Stimulated activated naive CD8-positive, alpha-beta T cell treated with anti-CD3 and anti-CD28 coated beads, Interleukin-15, Interleukin-2, amounts not matched to agents 100 ng/mL and 50 ng/mL, for 24 hours (primary cell): ENCODE measurements at regions not wholly inside any gene's neighbourhood (a gene's known extent, or its start where the extent isn't known, plus 50 kb on each side); places are given as distances from the start of the nearest gene placed in this dataset.

Experiments used
- H3K27ac Mint-ChIP-seq: one replicate; pipeline ENCODE4 v1.8.0; 2021; ENCODE audit warnings: mild to moderate bottlenecking, mixed read lengths
- H3K27me3 Mint-ChIP-seq: one replicate; pipeline ENCODE4 v1.8.0; 2021; ENCODE audit warnings: mixed read lengths
- H3K36me3 Mint-ChIP-seq: one replicate; pipeline ENCODE4 v1.8.0; 2021; ENCODE audit warnings: low read depth, mixed read lengths
- H3K4me1 Mint-ChIP-seq: one replicate; pipeline ENCODE4 v1.8.0; 2021; ENCODE audit warnings: low read depth, mixed read lengths
- H3K4me3 Mint-ChIP-seq: one replicate; pipeline ENCODE4 v1.8.0; 2021; ENCODE audit warnings: mild to moderate bottlenecking, mixed read lengths
- H3K9me3 Mint-ChIP-seq: one replicate; pipeline ENCODE4 v1.8.0; 2021; ENCODE audit warnings: mixed read lengths

DNA sequence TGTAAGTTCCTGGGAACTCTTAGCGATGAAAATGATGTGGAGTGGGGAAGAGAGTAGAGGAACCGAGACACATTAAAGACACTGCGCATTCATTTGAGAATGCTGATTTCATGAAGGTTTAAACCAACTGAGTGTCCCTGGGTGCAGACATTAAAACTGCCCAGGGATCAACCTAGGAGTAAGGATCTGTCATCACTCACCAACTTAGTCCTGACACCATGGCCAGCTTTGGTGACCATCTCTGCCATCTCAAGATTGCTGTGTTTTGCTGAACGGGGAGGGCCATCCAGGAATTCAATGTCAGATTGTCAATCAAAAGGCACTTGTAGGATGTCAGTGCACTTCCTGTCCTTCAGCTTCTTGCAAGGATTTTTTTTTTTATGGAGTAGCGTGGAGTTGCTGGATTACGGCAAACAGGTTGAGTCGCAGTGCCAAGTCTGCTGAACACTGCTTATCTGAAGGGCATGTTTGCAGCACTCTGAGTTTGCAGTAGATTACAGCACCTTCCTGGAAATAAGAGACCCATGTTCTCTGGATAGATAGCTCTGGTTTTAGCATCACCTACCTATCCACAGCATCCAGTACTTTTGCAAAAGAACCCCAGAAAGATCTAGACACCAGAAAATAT, 258.1 kb upstream of the IRX3 start:
- peaks cover 3% of the 10 kb centered on the region for H3K27me3 Mint-ChIP-seq
- no peak overlapping the region for H3K27ac Mint-ChIP-seq
- no peaks in the 10 kb centered on the region for H3K36me3 Mint-ChIP-seq
- H3K4me1 Mint-ChIP-seq = no peaks in the 10 kb centered on the region
- H3K9me3 Mint-ChIP-seq = no peaks in the 10 kb centered on the region
- no peak overlapping the region for H3K4me3 Mint-ChIP-seq

DNA sequence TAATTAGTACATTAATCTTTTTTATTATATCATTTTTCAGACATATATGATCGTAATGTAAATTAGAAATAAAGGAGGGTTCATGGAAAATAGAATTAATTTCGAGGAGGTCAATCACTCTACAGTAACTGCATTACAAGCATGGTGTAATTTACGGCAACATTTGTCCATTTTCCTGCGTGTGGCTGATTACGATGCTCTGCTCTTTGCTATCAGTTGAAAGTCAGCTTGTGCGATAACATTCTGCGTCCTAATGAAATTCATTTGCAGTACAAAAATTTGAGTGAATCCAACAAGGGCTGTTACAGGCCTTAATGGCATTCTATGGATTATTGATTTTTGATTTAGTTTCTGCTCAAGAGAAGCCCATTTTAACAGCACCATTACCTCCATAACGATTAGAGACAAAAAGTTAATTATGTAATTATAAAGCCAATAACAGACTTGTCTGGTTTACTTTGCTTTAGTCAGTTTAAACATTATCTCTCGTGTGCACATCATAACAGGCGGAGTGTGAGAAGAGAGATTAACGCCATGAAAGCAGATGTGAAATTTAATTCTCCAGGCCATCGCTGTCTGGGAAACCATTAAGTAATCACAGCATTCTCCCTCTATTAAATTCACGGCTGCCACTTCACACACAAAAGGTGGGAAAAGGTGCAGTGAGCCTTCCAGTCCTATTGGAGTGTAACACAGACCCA, 256.4 kb upstream of the IRX3 start:
- H3K9me3 Mint-ChIP-seq = no peaks in the 10 kb centered on the region
- H3K36me3 Mint-ChIP-seq = no peaks in the 10 kb centered on the region
- no peak overlapping the region for H3K4me3 Mint-ChIP-seq
- H3K4me1 Mint-ChIP-seq = no peaks in the 10 kb centered on the region
- H3K27me3 Mint-ChIP-seq = peaks cover 3% of the 10 kb centered on the region
- H3K27ac Mint-ChIP-seq = no peak overlapping the region

DNA sequence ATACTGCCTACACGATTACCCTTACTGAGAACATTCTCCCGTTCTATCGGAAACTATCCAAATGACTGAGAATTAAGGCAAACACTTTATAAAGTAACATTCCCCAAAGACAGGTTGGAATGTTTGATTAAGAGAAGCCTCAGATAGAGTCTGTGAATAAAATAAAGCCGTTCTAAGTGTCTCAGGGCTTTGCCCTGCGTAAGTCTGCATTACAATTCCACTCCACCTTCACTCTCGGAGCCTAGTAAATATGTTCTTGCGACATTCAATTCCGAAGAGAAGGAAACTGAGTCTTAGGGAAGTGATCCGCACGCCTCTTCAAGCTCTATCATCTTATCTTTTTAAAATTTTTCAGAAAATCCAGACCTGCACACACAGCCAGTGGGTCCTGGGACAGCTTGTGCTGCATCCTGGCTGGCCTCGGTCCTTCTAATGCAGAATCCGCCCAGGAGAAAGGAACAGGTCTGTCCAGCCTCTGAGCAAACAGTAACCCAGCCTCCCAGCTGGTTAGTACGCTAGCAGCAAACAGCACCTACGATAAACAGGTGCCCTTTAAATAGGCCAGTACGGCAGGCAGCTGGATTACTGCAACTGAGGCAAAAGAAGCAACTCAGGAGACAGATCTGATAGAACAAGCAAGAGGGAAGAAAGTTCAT, 254.1 kb upstream of the IRX3 start:
- H3K9me3 Mint-ChIP-seq = no peaks in the 10 kb centered on the region
- H3K27ac Mint-ChIP-seq = no peak overlapping the region
- no peaks in the 10 kb centered on the region for H3K4me1 Mint-ChIP-seq
- H3K27me3 Mint-ChIP-seq = peaks cover 3% of the 10 kb centered on the region
- H3K4me3 Mint-ChIP-seq = no peak overlapping the region
- H3K36me3 Mint-ChIP-seq = no peaks in the 10 kb centered on the region

DNA sequence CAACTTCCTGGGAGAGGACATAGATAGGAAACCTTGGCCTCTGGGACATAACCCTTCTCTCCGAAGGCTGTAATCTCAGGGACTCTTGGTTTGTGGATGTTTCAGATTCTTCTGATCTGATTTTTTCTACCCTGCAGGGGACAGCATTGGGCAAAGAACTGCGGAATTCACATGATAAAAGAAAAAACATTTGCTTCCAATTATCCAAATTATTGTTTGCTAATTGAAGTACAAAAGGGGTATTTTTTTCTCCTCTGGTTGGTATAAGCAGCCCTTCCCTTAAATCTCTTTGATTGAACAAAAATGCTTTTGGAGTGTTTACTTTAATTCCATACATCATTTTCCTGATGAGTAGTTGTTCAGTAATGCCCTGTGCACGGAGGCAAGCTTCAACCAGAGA, 251.7 kb upstream of the IRX3 start:
- Mint-ChIP-seq H3K27me3 (peaks cover 3% of the 10 kb centered on the region), H3K27ac (no peak overlapping the region), H3K4me3 (no peak overlapping the region), H3K9me3 (no peaks in the 10 kb centered on the region), H3K36me3 (no peaks in the 10 kb centered on the region), H3K4me1 (no peaks in the 10 kb centered on the region)

DNA sequence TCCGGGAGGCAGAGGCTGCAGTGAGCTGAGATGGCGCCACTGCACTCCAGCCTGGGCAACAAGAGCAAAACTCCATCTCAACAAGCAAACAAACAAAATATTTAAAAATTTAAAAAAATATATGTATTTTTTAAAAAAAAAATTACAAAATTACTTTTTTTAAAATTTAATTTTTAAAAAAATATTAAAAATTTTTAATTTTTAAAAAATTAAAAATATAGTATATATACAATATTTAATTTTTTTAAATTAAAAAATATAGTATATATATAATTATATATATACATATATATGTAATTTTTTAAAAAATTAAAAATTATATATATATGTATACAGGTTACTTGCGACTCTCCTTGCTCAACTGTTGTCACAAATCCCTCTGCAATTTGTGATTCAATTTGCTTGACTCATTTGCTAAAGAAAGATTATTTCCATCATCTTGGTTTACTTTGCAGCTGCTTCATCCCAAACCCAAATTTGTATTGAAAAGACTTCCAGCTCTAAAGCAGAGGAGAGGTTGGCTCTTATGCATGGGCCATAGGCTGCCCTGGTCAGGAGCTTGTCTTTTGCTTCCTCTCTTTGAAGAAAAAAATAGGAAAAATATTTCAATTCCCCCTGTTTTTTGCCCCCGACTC, 247.4 kb upstream of the IRX3 start:
- Mint-ChIP-seq H3K36me3 (no peaks in the 10 kb centered on the region), H3K27ac (no peak overlapping the region), H3K27me3 (no peaks in the 10 kb centered on the region), H3K9me3 (peaks cover 7% of the 10 kb centered on the region), H3K4me3 (no peak overlapping the region), H3K4me1 (no peaks in the 10 kb centered on the region)

DNA sequence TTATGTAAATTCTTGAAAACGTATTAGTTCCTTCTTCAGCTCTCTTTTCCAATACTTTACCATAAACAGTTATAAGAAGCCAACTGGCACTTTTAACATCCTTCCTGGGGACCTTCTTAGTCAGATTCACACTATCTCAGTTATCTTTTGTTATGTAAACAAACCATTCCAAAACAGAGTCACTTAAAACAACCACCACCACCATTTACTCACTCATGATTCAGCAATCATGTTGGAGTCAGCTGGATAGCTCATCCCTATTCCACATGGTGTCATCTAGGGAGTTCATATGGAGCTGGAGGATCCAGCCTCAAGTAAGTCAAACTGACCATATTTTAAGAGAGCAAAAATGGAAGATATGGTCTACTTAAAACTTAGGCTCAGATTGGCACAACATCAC, 240.3 kb upstream of the IRX3 start:
- H3K9me3 Mint-ChIP-seq = peaks cover 17% of the 10 kb centered on the region
- H3K4me1 Mint-ChIP-seq = no peaks in the 10 kb centered on the region
- H3K27me3 Mint-ChIP-seq = peaks cover 4% of the 10 kb centered on the region
- no peaks in the 10 kb centered on the region for H3K36me3 Mint-ChIP-seq
- H3K27ac Mint-ChIP-seq = no peak overlapping the region
- H3K4me3 Mint-ChIP-seq = no peak overlapping the region

DNA sequence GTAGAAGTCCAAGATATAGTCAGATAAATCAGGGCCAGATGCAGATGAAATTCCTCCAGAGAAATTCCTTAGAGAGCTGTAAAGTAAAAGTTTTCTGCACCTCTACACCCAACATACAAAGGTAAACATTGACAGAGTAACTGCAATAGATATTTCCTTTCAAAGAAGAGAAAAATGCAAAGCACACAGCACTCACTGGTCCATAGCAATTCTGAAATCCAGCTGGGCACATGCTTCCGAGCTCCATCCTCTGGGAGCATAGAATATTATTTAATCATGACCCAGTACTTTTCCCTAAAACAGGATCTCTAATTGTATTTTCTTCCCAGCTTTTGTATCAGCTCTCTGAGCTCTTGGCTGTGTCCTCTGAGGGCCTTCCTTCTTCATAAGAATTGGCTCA, 239.5 kb upstream of the IRX3 start:
- H3K27ac Mint-ChIP-seq = no peak overlapping the region
- H3K4me3 Mint-ChIP-seq = no peak overlapping the region
- H3K4me1 Mint-ChIP-seq = no peaks in the 10 kb centered on the region
- H3K27me3 Mint-ChIP-seq = peaks cover 4% of the 10 kb centered on the region
- H3K9me3 Mint-ChIP-seq = peaks cover 17% of the 10 kb centered on the region
- H3K36me3 Mint-ChIP-seq = no peaks in the 10 kb centered on the region

DNA sequence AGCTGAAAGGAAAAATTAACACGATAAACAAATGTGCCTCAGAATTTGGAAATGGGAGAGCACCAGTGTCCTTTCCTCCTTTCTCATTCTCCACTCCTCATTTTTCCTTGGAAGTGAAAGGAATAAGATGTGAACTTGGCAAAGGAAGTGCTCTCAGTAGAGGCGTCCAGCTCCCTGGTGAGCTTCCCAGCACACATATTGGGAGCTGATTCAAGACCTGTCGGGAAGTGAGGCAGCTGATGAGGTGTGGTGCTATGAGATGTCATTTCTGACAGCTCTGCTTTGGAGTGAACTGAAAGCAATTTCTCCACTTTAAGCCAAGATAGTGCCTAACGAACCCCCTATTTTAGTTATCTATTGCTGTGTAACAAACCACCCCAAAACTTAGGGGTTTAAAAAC, 238.5 kb upstream of the IRX3 start:
- H3K9me3 Mint-ChIP-seq = peaks cover 17% of the 10 kb centered on the region
- peaks cover 4% of the 10 kb centered on the region for H3K27me3 Mint-ChIP-seq
- H3K4me3 Mint-ChIP-seq = no peak overlapping the region
- no peaks in the 10 kb centered on the region for H3K4me1 Mint-ChIP-seq
- H3K27ac Mint-ChIP-seq = no peak overlapping the region
- no peaks in the 10 kb centered on the region for H3K36me3 Mint-ChIP-seq

DNA sequence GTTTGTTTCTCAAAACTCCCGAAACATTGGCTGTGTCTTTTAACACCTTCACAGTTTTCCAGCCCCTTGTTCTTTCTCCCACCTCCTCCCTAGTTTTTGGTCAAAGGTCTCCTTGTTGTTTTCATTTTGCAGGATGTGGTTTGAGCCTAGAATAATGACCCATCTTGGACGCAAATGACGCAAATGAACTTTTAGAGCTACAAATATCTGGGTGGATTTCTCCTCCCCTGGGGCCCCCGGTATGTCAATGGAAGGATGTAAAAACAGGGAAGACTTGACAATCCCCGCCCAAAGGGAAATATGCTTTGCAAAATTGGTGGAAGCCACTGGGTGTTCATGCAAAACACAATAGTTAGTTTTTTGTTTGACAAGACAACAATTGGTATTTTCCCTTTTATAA, 236.0 kb upstream of the IRX3 start:
- Mint-ChIP-seq H3K27ac (no peak overlapping the region), H3K36me3 (no peaks in the 10 kb centered on the region), H3K4me3 (no peak overlapping the region)

DNA sequence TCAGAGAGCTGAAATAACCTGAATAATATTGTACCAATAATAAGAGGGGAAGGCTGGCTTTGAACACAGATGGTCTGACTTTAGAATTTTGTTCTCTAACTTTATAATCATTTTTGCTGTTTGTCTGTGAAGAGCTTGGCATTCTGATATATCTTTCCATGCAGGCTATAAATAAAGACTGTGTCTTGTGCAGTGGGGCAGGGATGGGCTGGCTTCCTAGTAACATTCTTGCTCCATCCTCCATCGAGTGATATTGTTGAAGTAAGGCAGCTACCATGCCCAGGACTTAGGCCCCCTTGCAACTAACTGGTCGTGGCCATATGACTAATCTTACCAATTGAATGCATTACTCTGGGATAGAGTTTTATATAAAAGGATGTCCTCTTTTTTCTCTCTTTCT, 234.7 kb upstream of the IRX3 start:
- Mint-ChIP-seq H3K36me3 (no peaks in the 10 kb centered on the region), H3K27me3 (peaks cover 4% of the 10 kb centered on the region), H3K4me3 (no peak overlapping the region), H3K9me3 (peaks cover 7% of the 10 kb centered on the region), H3K27ac (no peak overlapping the region), H3K4me1 (no peaks in the 10 kb centered on the region)

More for the DNA sequence above, 236.0 kb upstream of the IRX3 start:
- Mint-ChIP-seq H3K4me1 (no peaks in the 10 kb centered on the region), H3K27me3 (peaks cover 4% of the 10 kb centered on the region), H3K9me3 (peaks cover 15% of the 10 kb centered on the region)

DNA sequence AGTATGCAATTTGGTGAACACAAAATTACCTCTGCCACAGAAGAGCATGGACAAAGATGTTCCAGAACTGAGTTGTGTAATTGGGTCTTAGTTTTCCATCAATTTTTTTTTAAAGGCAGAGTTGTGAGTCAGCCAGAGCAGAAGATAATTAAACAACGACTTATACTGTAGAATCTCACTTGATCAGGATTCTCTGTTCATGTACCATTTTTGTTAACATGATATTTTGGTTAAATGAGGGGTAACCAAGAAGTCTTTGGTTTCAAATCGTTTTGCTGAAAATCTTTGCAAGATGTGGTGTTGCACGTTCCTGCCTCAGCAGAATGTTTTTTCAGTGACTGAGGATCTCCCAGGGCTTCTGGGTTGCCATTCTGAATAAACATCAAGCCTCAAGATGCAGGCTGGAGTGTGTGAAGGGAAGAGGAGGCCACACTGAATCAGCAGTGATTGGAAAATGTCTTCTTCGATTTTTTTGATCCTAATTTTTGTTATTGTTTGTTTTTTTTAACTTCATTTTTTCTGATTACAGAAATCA, 232.6 kb upstream of the IRX3 start:
- Mint-ChIP-seq H3K27ac (no peak overlapping the region), H3K9me3 (peaks cover 7% of the 10 kb centered on the region), H3K27me3 (no peaks in the 10 kb centered on the region), H3K36me3 (no peaks in the 10 kb centered on the region), H3K4me3 (no peak overlapping the region), H3K4me1 (no peaks in the 10 kb centered on the region)

DNA sequence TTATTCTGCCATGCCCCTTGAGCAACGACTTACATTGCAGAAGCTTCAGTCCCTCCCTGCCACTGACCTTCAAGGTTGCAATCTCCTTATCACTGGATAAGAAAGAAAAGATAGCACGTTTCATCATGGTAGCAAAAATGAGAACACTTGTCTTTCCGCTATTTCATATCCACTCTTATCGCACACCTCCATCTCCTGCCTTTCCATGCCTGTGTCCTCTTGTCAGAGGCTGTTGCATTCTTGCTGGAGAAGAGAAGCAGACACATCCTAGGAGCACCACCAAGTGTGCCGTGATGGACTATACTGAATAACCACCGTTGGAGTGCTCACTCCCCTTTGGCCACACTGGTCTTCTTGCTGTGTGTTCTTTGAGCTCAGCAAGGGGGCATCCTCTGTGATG, 230.6 kb upstream of the IRX3 start:
- H3K4me1 Mint-ChIP-seq = no peaks in the 10 kb centered on the region
- H3K27ac Mint-ChIP-seq = no peak overlapping the region
- H3K36me3 Mint-ChIP-seq = no peaks in the 10 kb centered on the region
- H3K4me3 Mint-ChIP-seq = no peak overlapping the region
- H3K27me3 Mint-ChIP-seq = no peaks in the 10 kb centered on the region
- peaks cover 7% of the 10 kb centered on the region for H3K9me3 Mint-ChIP-seq

DNA sequence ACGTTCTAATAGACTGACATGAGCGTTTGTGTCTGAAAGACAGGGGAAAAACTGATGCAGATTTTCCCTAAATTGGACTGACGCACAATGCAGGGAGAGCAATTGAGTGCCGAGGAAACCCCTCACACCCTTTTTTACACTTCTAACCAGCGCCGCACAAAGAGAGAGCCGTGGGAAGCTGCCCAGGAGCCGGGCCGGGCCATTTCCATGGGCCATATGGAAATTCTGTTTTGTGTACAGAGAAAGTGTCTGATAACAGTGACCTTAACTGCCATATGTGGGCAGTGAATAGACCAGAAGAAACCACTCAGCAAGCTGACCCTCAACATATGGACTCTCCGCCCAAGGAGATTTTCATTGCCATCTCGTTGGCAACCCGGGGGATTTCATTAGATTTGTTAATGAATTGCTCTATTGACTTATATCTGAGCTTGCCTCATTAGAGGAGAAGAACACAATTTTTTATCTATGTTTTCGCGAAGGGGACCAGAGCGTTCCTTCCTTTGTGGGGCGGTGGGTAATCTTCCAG, 225.9 kb upstream of the IRX3 start:
- Mint-ChIP-seq H3K4me1 (no peaks in the 10 kb centered on the region), H3K27me3 (no peaks in the 10 kb centered on the region), H3K36me3 (no peaks in the 10 kb centered on the region), H3K9me3 (no peaks in the 10 kb centered on the region), H3K4me3 (no peak overlapping the region), H3K27ac (no peak overlapping the region)

DNA sequence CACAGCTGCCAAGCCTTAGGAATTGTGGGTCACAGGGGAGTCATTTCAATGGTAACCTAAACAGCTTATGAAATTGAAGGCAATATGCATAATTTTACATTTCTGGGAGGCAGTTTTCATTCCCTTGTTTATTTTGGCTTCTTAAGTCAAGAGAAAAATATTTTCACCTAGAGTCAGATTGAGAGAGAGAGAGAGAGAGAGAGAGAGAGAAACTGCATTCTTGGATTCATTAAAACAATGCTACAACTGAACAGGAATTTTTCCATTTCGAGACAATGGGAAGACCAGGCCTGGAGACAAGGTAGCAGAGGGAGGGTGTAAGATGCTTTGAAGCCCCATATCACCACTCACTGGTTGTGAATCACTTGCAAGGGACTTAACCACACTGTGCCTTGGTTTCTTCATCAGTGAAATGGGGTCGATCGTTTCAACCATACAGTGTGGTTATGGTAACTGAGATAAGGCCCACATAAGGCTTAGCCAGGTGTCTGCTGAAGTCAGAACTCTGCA, 224.7 kb upstream of the IRX3 start:
- Mint-ChIP-seq H3K4me3 (no peak overlapping the region), H3K27me3 (peaks cover 7% of the 10 kb centered on the region), H3K27ac (no peak overlapping the region), H3K36me3 (no peaks in the 10 kb centered on the region), H3K9me3 (no peaks in the 10 kb centered on the region), H3K4me1 (no peaks in the 10 kb centered on the region)
